Mucosa of gallbladder (tissue), 1 donor: ENCODE measurements at regions not wholly inside any gene's neighbourhood (a gene's known extent, or its start where the extent isn't known, plus 50 kb on each side); places are given as distances from the start of the nearest gene placed in this dataset.
"Not testable (repeated sequence)": the region's sequence is repeated elsewhere in the genome, so short reads cannot be mapped to it uniquely, and the experiment has no call there.

Experiments
- DNase-seq: peaks from one replicate; pipeline ENCODE4 v3.0.0-alpha.2; 2020; ENCODE audit warnings: low spot score
- donor health status: DM: no; HTN: no; CAD: no.

DNA sequence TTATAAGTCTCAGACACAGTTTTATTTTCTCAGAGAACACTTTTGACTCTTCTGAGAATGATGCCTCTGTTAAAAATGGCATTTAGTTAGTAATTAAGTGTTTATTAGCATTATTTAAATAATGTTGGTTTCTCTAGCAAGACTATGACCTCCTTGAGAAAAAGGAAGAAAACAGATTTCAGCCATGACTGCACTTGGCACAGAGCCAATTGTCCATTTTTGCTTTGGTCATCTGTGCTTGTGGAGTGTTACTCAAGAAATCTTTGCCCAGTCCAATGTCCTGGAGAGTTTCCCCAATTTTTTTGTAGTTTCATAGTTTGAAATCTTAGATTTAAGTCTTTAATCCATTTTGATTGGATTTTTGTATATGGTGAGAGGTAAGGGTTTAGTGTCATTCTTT lies 1229.4 kb upstream of the FAM98A start:
- DNase-seq, result no peak

DNA sequence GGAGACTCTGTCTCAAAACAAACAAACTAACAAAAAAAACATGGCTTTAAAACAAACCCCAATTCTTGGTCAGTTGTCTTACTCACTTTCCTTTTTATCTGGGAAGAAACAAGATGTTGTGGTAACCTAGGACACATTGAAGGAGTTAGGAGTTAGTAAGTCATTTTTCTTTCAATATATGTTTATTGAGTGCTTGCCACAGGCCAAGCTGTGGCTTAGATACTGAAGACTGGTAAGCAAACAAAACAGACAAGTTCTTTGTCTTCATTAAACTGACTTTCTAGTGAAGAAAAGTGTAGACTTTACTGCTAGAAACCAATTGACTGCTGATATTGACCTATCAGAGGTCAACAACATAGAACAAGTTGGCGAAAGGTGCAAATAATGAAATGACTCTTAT lies 1228.3 kb upstream of the FAM98A start:
- no peak for DNase-seq

DNA sequence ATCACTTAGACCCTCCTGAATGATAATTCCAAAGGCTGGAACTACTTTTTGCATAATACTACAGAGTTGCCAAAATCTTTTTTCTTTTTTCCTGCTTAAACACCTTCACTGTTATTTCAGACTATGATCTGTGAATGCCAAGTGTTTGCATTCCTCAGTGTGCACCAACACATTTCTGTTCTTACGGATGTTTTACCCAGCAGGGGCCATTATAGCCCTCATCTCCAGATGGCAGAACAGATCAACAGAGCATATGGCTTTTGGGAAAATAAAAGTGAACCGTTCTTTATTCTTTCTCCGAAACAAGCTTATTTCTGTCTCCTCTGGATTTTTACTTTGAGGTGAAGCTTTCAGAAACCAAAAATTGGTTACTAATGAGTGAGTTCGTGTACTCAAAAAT lies 1226.6 kb upstream of the FAM98A start:
- no peak for DNase-seq

DNA sequence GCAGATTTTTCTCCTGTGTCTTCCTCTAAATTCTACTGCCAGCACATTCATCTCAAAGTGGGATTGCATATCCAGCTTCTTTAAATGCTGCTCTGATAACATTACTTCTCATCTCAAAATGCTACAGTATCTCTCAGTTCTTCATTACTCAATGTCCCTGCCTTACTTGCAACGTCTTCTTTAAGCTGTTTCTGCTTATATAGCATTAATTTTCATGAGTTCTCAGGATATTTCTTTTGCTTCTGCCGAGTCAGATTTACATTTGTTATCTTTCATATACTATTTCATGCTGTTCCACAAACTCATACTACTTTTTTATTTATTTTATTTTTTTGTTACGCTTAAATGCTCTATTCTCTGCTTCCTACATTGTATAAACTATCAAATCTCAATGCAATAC lies 1223.5 kb upstream of the FAM98A start:
- no peak for DNase-seq

DNA sequence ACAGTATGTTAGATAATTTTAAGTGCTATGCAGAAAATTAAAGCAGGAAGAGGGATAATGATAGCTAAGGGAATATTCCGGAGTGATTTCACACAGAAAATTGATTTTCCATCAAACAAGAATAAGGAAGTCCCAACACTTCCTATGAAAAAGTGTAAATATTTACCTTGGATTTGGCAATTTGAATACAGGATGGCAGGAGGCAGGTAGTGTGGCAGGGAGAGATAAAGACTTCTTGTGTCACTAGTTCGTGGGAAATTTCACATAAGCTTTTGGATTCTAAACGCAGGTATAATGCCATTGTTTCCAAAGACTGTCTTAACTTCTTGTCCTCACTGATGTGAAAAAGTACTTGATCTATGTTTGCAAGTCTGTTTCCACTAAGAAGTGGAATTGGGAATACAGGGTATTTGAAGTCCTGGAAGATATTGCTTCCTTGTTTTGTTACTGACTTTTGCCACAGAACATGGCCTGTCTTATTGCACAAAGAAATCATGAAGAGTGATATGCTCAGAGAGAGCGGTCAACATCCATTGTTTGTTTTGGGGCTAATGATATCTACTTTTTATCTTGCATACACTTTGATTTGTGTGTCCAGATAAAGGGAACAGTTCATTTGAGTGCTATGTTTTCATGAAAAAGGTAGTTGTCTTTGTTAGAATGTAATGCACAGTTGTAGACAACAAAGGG lies 1216.1 kb upstream of the FAM98A start:
- peak; percentile 23 for DNase-seq

DNA sequence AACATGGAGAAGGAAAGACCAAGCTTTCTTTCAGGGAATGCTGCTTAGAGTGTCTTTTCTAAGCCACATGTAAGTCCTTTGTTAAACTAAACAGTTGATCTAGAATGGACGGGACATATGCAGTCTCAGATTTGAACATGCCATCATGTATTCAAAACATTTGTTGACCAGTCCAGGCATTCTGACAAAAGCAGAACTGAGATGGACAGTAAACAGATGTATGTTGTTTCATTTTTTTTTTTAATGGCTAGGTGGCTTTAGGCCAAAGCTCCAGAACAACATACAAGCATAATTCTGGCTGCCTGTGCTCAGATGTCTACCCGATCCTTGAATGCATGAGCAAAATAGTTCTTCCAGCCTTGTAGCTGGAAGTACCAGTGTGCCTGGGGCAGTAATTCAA lies 1211.4 kb upstream of the FAM98A start:
- DNase-seq, result no peak

DNA sequence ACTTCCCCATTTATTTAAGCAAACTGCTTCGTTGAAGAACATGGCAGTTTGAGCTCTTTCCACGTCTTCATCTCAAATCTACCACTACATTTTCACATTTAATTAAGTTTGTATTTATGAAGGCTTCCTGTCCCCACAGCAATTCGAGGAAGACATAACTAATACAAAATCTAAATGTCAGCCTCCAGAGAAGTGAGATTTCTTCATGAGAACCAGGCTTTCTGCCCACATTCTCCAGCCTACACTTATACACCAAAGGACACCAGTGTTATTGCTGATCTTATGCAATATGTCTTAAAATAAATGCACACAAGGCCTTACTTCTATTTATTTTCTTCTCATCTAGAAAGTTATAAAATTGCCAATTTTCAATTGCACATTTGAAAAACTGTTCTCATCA lies 1209.3 kb upstream of the FAM98A start:
- no peak for DNase-seq

DNA sequence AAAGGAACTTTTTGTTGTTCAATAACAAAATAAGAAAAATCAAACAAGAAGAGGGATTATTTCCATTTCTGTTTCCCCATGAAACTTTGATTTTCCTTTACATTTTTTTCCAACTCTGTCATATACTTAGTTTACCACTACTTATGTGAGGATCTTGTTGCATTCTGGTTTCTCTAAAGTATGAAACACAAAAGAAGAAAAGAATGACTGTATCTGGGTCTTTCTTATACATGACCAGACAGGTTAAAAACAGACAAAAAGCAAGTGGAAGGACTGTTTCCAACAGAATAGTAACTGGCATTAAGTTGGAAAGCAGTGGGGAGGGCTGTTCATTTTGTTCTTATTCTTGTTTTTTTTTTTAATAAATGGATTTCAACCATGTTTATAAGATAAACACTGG lies 1207.8 kb upstream of the FAM98A start:
- DNase-seq, result no peak

DNA sequence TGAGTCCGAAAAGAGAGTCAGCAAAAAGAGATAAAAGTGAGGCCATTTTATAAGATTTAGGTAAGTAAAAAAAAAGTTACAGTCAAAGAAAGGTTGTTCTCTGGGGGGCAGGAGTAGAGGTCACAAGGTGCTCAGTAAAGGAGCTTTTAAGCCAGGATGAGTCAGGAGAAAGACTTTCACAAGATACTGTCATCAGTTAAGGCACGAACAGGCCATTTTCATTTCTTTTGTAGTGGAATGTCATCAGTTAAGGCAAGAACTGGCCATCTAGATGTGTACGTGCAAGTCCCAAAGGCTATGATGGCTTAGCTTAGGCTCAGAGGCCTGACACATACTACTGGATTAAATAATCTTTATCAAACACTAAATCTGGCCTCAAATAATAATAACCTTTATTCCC lies 1207.3 kb upstream of the FAM98A start:
- no peak for DNase-seq

DNA sequence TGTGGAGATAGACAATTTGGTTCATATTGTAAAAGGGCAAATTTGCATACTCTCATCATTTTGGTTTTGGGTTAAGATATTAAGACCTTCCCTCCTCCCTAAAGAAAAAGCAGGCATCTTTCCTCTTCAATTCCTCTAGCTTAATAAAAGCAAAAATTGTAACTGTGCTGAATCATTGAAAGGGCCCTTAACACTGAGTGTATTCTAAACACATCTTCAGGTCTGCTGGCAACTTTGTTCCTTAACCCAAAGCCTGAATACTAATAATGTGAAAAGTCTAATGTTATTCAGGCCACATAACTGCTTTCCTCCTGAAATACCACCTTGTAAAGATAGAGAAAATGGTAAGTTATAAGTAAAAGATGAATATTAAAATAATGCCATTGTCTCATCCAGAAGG lies 1200.5 kb upstream of the FAM98A start:
- no peak for DNase-seq

DNA sequence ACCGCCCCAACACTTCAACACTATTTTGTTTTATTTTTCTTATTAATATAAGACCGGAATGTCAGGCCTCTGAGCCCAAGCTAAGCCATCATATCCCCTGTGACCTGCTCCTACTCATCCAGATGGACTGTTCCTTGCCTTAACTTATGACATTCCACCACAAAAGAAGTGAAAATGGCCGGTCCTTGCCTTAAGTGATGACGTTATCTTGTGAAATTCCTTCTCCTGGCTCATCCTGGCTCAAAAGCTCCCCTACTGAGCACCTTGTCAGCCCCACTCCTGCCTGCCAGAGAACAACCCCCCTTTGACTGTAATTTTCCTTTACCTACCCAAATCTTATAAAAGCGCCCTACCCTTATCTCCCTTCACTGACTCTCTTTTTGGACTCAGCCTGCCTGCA lies 1196.5 kb upstream of the FAM98A start:
- not testable (repeated sequence) for DNase-seq

DNA sequence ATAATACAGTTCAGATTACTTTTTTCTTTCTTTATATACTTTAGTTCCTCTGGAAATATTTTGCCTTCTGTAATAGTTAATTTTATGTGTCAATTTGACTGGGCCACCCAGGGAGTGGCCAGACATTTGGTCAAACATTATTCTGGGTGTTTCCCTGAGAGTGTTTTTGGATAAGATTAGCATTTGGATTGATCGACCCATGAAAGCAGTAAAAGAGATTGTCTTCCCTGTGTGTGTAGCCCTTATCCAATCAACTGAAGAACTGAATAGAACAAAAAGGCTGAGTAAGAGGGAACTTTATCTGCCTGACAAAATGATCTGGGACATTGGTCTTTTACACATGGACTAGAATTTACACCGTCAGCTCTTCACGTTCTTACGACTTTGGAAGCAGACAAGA lies 1190.1 kb upstream of the FAM98A start:
- no peak for DNase-seq

DNA sequence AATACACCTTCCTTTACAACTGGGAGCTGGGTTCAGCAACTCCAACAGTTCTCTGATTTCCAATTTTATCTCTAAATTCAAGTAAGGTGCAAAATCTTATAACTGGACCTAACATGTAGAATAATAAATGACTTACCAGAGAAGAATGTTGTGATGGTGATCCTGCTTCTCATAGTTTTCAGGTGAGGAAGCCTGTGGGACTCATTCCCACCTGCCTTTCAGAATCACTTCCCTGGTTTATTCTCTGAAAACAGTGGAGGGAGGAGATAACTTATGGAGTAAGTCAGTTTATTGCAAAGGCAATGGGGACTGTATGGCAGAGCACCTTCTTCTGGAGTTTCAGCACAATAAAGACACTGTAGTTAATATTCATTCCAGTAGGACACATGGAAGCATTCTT lies 1188.2 kb upstream of the FAM98A start:
- DNase-seq, result no peak

DNA sequence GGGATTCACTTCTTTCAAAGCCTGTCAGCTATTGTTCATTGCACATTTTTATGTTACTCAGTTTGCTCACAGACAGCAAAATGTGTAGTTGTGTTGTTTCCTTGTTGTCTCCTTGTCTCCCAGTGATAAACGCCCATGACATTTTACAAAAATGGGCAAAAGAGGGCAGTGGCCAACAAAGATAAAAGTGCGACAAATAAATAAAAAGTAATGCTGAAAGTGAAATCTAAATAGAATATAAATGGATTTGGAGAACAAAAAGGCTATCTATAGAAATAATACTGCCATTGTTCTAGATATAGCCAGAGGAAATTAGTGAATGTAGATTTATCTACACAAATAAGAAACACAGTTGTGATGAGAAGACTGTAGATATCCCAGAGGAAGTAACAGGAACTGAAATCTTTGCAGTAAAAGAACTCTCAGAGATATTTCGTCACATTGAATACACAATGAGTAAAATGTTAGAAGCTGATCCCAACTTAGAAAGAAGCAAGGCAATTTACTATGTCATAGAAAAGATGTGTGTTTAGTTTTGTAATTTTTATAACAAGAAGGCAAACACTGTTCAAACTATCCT lies 1186.2 kb upstream of the FAM98A start:
- no peak for DNase-seq

DNA sequence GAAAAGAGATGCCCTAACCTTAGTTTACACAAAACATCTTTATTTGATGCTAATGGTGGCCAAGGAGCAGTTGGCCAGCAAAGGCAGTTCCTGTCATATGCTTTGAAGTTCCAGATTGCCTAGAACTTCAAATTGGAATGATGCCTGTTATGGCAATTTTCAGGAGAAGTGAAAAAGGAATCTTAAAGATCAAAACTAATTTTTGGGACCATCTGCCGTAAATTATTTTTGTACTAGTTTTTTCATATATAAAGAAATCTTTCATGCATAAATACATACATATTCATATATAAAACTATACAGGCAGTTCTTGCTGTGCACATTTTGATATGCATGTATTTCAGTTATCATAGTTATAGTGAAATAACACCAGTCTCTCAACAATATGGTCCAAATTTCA lies 1185.6 kb upstream of the FAM98A start:
- DNase-seq, result no peak

DNA sequence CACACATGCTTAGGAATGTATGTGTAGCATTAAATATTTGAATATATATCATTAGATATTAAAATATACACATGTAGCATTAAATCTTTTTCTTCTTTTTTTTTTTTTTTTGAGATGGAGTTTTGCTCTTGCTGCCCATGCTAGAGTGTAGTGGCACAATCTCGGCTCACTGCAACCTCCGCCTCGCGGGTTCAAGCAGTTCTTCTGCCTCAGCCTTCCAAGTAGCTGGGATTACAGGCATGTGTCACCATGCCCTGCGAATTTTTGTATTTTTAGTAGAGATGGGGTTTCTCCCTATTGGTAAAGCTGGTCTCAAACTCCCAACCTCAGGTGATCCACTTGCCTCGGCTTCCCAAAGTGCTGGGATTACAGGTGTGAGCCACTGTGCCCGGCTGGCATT lies 1151.6 kb upstream of the FAM98A start:
- DNase-seq, result not testable (repeated sequence)

DNA sequence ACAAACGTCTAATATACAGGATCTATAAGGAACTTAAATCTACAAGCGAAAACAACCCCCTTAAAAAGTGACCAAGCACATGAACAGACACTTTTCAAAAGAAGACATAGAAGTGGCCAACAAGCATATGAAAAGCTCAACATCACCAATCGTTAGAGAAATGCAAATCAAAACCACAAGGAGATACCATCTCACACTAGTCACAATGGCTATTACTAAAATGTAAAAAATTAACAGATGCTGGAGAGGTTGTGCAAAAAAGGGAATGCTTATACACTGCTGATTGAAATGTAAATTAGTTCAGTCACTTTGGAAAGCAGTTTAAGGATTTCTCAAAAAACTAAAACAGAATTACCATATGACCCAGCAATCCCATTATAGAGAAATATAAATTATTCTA lies 1148.5 kb upstream of the FAM98A start:
- DNase-seq, result no peak

DNA sequence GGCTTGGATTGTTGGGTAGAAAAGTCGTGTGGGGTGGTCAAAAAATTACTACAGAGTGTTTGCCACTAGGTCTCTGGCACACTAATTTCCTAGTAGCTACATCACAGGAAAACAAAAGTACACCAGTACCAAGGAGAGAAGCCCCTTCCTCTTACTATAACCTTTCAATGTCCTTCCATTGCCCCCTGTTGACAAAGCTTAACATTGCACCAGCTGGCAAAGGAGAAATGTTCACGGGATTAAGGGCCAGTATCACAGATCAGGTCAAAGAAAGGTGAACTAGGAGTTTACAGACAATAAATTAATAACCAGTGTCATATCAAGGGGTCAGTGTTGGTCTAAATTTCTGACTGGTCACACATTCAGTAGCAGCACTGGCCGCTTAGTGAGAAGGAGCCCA lies 1139.6 kb upstream of the FAM98A start:
- no peak for DNase-seq

DNA sequence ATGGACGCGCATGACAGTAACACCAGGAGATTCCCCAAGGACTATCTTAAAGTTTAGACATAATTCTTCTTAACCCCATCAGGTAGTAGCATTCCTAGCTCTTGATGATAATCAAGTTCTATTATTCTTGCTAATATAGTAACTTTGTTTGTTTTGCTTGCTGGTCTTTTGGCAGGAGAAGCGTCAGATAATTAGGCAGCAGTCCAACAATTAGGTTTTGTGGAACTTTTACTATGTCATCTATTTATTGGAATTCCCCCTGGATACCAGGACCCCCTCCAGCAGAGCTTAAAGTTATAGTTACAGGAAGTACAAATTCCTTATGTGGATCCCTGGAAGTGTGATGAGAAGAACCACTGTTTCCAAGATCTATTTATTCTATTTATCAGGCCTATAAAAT lies 1138.0 kb upstream of the FAM98A start:
- DNase-seq, result no peak

DNA sequence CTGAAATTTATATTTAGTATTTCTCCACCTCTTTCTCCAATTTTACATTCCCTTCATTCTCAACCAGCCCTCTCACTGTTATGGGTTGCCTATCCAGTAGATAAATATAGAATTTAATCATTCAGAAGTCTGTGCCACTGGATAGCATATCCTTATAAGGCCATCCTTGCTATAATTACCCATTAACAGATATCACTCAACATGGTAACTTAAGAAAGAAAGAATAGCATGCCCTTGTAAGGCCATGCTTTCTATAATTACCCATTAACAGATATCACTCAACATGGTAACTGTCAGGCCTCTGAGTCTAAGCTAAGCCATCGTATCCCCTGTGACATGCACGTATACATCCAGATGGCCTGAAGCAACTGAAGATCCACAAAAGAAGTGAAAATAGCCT lies 1137.4 kb upstream of the FAM98A start:
- no peak for DNase-seq

DNA sequence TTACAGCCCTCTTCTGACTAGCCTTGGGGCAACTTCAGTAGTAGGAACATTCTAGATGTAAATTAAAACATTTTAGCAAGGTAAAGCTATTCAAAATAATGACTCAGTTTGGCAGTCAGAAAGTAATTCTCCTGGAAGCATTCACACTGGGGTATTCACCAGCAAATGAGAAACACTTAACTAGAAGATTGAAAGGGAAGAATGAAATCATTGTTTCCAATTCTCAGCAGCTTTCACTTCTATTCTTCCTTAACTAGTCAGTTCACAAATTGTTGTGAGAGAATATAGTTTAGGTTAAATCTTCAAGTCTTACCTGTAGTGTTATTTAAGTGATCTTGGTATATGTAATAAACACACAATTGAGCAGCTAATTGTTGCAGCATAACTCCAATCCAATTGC lies 1135.6 kb upstream of the FAM98A start:
- DNase-seq, result no peak

DNA sequence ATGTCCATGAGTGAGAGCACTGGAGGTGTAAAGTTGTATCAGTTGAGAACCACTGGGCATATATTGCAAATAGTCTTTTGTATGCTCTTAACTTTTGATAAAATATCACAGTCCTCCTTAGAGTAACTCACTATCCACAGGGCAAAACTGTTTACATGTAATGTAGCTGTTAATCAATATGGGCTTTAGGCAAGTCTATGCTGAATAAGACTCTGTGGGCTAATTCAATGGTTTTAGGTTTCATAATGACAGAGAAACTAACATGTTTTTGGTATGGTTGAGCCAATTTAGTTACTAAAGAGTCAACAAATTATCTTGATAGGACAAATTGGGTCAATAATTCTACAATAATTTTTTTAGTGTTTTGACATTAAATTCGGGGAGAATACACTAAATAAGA lies 1134.9 kb upstream of the FAM98A start:
- no peak for DNase-seq

DNA sequence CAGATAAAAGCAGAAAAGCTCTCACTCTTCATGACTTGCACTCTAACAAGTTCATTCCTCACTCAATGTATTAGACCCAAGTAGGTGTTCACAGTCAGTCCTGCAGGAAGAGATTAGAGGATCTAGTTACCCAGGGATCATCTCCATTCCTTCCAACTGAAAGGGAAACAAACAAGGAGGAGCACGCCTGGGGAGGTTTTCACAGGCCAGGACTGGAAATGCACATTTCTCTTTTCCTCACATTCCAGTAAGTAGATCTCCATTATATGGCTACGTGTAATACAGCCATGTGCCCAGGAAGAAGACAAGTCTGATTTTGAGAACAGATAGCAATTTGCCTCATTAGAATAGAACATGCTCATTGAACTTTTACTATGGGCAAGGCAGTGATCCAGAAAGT lies 1132.2 kb upstream of the FAM98A start:
- DNase-seq, result no peak

DNA sequence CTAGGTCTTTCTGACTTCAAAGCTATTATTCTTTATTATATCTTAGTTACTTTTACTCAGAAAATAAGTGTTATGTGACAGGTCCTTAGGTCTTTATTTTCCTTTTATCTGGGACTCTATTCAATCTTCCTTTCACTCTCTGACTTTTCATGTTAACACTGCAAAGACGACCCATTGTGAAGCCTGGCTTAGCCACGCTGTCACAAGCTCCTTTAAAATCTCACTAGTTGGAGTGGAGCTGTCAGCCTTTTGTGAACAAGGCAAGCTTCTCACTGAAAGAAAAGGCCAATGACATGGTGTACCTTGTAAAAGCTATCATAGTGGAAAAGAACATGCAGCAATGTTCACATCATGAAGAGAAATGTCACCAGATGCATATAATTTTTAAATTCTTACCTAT lies 1130.7 kb upstream of the FAM98A start:
- DNase-seq, result no peak
